IPS-15b (cell line): ENCODE measurements at regions not wholly inside any gene's neighbourhood (a gene's known extent, or its start where the extent isn't known, plus 50 kb on each side); places are given as distances from the start of the nearest gene placed in this dataset.

Source experiments
- H3K27me3 ChIP-seq: one replicate; pipeline ENCODE4 v1.6.1; 2013; ENCODE audit warnings: low read length; ENCODE audit not compliant: control insufficient read depth, insufficient read depth
- H3K36me3 ChIP-seq: one replicate; pipeline ENCODE4 v1.6.1; 2013; ENCODE audit warnings: low read length; ENCODE audit not compliant: control insufficient read depth, insufficient read depth
- H3K4me1 ChIP-seq: one replicate; pipeline ENCODE4 v1.6.1; 2013; ENCODE audit warnings: mild to moderate bottlenecking, low read length; ENCODE audit not compliant: control insufficient read depth, insufficient read depth
- H3K4me3 ChIP-seq: one replicate; pipeline ENCODE4 v1.5.1; 2013; ENCODE audit warnings: low read depth, low read length
- H3K9ac ChIP-seq: one replicate; pipeline ENCODE4 v1.6.1; 2013; ENCODE audit warnings: low read depth, mild to moderate bottlenecking, low read length
- H3K9me3 ChIP-seq: one replicate; pipeline ENCODE4 v1.6.1; 2013; ENCODE audit warnings: mild to moderate bottlenecking, low read length; ENCODE audit not compliant: control insufficient read depth, insufficient read depth

DNA sequence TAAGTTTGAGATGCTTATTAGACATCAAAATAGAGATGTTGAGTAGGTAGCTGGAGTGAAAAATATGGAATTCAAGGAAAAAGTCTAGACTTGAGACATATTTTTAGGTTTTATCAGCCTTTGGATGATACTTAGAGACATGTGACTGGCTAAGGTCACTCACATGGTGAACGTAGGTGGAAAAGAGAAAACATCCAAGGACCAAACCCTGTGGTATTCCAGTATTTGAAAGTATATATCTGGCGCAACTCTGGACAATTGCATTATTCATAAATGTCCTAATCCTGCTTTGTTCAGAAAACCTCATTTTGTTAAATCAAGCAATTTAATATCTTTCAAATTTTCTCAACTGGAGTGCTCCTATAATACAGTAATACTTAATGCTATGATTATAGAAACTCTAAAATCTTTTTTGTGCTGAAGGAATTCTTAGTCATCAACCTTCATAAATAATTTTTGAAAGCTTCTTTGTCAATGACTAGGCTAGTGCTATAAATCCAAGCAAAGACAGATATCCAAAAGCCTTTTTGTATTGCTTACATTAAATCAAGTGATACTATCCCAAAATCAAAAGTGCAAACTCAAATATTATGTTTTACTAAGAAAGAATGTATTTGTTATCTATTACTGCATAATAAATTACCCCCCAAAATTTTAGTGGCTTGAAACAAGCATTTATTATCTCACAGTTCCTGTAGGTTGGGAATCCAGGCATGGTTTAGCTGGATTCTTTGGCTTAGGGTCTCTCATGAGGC is 452.0 kb downstream of the ENC1 start:
- H3K4me3 ChIP-seq, result no peak overlapping the region
- H3K9ac ChIP-seq, result no peak overlapping the region
- H3K36me3 ChIP-seq, result no peaks in the 10 kb centered on the region
- no peaks in the 10 kb centered on the region for H3K9me3 ChIP-seq
- no peaks in the 10 kb centered on the region for H3K27me3 ChIP-seq
- H3K4me1 ChIP-seq, result peaks cover 3% of the 10 kb centered on the region

DNA sequence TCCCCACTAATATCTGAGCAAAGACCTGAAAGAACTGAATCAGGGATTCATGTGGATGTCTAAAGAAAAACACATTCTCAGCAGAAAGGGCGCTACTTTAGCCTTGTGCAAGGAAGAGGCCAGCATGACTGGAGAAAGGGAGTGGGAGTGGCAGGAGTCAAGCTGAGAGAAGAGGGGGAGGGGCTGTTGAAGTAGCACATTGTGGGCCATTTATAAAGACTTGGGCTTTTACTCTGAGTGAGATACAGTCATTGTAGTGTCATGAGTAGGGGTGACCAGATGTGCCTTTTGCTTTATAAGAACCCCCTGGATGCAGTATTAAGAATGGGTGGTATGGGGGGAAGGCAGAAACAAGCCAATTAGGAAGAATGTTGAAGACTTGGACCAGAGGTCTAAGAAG is 452.8 kb downstream of the ENC1 start:
- no peak overlapping the region for H3K4me3 ChIP-seq
- H3K36me3 ChIP-seq, result no peaks in the 10 kb centered on the region
- peaks cover 3% of the 10 kb centered on the region for H3K4me1 ChIP-seq
- no peak overlapping the region for H3K9ac ChIP-seq
- H3K27me3 ChIP-seq, result no peaks in the 10 kb centered on the region
- no peaks in the 10 kb centered on the region for H3K9me3 ChIP-seq

DNA sequence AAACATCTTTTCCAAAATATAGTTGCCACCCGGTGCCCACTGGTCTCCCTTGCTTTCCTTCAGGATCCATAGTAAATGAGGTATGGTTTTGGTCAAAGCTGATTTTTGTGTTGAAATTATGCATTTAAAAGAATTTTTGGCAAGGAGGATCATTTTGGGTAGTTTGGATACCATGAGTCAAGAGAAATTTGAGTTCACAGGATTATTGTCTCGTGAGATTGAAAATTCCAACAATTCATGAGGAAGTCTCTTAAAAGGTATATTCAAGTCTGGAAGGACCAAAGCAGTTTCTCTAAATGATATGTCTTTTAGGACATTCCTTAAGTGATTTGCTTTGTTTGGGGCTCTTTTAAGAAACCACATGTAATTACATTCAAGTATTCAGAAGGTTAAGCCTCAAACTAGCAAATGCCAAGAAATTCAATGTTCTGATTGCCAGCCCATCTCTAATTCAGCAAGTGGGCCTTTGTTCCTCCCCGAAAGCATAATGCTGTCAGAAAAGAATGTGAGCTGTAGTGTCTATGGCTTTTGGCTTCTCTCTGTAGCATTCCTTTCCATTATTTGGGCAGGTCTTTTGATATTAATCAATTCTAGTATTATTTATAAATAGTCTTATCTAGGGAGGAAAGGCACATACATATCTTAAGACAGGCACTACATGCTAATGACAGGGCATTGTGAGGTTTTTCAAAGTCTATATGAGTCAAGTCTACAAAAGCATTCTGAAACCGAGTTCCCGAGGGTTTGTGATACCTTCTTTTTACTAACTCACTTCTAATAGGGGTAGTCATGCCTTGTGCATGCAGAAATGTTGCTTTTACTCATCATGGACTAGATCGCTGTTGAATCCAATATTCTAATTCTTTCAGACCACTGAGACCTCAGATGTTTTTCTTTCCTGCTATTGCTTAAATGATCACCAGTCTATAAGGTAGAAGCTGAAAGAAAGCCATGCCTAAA is 453.9 kb downstream of the ENC1 start:
- no peaks in the 10 kb centered on the region for H3K36me3 ChIP-seq
- no peak overlapping the region for H3K9ac ChIP-seq
- no peaks in the 10 kb centered on the region for H3K27me3 ChIP-seq
- no peaks in the 10 kb centered on the region for H3K9me3 ChIP-seq
- H3K4me1 ChIP-seq, result peaks cover 3% of the 10 kb centered on the region
- no peak overlapping the region for H3K4me3 ChIP-seq

DNA sequence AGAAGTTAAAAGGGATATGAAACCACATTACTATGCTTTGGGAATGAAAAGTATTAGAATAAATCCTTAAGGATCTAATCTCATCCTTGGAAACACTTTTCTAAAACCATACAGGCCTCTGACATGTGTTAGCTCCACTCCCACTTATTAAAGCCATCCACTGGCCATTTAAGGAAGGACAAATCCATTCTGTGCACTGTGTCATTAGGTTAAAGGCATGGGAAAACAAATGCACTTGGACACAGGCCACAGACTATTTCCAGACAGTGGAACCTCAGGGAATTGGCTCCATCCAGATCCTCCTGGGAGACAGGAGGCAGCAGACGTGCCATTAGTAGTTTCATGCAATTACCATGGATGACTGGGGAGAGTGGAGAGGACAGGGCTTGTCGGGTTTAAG is 454.9 kb downstream of the ENC1 start:
- peaks cover 3% of the 10 kb centered on the region for H3K4me1 ChIP-seq
- H3K36me3 ChIP-seq, result no peaks in the 10 kb centered on the region
- no peaks in the 10 kb centered on the region for H3K27me3 ChIP-seq
- no peaks in the 10 kb centered on the region for H3K9me3 ChIP-seq
- H3K4me3 ChIP-seq, result no peak overlapping the region
- H3K9ac ChIP-seq, result no peak overlapping the region

DNA sequence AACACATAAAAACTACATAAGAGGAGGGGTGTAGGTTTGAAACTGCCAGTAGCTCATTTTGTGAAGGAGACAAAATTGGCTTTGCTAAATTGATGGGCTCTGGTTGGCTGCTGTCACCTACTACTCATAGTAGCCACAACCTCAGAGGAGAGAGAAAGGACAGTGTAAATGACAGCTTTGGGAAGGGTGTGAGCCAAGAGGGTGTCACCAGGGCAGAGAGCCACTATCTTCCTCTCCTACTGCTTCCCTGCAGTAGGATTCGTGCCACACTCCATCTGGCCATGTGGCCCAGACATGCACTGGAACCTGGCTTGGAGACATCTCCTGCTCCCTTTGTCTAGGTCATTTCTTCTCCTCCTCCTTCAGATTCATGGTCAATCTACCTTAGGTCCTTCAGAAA is 455.9 kb downstream of the ENC1 start:
- peaks cover 3% of the 10 kb centered on the region for H3K4me1 ChIP-seq
- H3K4me3 ChIP-seq, result no peak overlapping the region
- no peaks in the 10 kb centered on the region for H3K9me3 ChIP-seq
- H3K9ac ChIP-seq, result no peak overlapping the region
- no peaks in the 10 kb centered on the region for H3K36me3 ChIP-seq
- H3K27me3 ChIP-seq, result no peaks in the 10 kb centered on the region

DNA sequence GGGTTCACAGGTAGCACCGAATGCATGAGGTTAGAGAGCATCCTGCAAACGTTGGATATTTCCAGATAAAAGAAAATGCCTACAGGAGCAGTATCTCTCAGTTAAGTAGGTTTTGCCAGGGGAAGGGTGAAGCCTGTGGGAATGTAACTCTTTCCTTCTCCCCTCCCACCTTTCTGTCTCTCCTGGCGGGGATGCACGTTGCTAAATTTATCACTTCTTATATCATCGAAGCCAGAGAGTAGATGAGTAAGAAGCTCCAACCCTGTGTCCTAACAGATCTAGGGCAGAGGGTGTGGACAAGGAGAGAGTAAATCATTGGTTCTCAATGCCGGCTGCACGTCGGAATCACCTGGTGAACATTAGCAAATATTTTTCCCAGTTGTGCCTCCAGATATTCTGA is 457.5 kb downstream of the ENC1 start:
- Histone ChIP-seq H3K4me1 (peaks cover 3% of the 10 kb centered on the region), H3K9me3 (no peaks in the 10 kb centered on the region), H3K9ac (no peak overlapping the region), H3K27me3 (no peaks in the 10 kb centered on the region), H3K4me3 (no peak overlapping the region), H3K36me3 (no peaks in the 10 kb centered on the region)

GRCh38 chr5:74182603-74183002 is 457.9 kb downstream of the ENC1 start:
- no peaks in the 10 kb centered on the region for H3K36me3 ChIP-seq
- peaks cover 3% of the 10 kb centered on the region for H3K4me1 ChIP-seq
- no peaks in the 10 kb centered on the region for H3K27me3 ChIP-seq
- no peak overlapping the region for H3K4me3 ChIP-seq
- no peak overlapping the region for H3K9ac ChIP-seq
- H3K9me3 ChIP-seq, result no peaks in the 10 kb centered on the region

DNA sequence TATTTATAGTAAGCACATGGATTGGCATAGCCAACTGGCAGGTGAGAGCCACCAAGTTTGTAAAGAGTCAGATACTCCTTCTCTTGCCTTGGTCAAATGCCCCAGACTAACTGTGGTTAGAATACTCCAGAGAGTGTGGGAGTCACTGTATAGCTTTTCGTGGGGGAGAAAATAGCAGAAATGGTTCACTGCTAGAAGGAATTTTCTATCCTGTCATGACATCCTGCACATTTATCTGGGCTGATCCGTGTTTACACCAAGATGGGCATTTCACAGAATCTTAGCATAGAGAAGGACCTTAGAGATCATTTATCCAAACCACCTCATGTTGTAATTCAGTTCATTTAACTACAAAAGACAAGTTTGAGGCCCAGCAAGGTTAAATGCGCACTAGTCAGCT is 460.8 kb downstream of the ENC1 start:
- H3K27me3 ChIP-seq, result no peaks in the 10 kb centered on the region
- no peaks in the 10 kb centered on the region for H3K9me3 ChIP-seq
- no peak overlapping the region for H3K4me3 ChIP-seq
- no peak overlapping the region for H3K9ac ChIP-seq
- H3K36me3 ChIP-seq, result peaks cover 3% of the 10 kb centered on the region
- no peaks in the 10 kb centered on the region for H3K4me1 ChIP-seq

GRCh38 chr5:74179179-74179578 is 461.3 kb downstream of the ENC1 start:
- Histone ChIP-seq H3K4me3 (no peak overlapping the region), H3K27me3 (no peaks in the 10 kb centered on the region), H3K9me3 (no peaks in the 10 kb centered on the region), H3K36me3 (peaks cover 3% of the 10 kb centered on the region), H3K4me1 (no peaks in the 10 kb centered on the region), H3K9ac (no peak overlapping the region)

GRCh38 chr5:74177961-74178360 is 462.6 kb downstream of the ENC1 start:
- no peak overlapping the region for H3K9ac ChIP-seq
- peaks cover 5% of the 10 kb centered on the region for H3K4me1 ChIP-seq

GRCh38 chr5:74174366-74174765 is 466.2 kb downstream of the ENC1 start:
- peaks cover 3% of the 10 kb centered on the region for H3K36me3 ChIP-seq
- H3K9ac ChIP-seq, result no peak overlapping the region
- H3K4me3 ChIP-seq, result no peak overlapping the region
- H3K27me3 ChIP-seq, result no peaks in the 10 kb centered on the region
- H3K9me3 ChIP-seq, result no peaks in the 10 kb centered on the region
- H3K4me1 ChIP-seq, result peaks cover 5% of the 10 kb centered on the region

More at GRCh38 chr5:74177961-74178360, 462.6 kb downstream of the ENC1 start:
- no peak overlapping the region for H3K4me3 ChIP-seq
- H3K36me3 ChIP-seq, result peaks cover 3% of the 10 kb centered on the region
- H3K9me3 ChIP-seq, result no peaks in the 10 kb centered on the region
- H3K27me3 ChIP-seq, result no peaks in the 10 kb centered on the region

DNA sequence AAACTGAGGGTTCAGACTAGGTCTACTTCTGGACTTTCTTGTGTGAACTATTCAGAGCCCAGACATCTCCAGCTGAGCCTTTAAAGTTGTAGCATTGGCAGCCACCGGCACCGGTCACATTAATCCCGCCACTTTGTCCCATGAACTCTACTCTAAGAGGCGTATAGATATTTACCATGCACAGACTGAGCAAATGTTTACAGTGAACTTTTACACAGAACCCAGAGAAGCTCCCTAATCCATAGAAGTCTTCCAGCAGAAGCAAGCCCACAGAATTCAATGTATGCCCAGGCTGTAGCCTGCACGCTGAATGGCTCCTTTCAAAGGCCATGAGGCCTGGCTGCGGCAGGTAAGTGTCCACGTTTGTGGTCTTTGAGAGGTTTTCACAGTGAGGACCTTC is 466.9 kb downstream of the ENC1 start:
- no peaks in the 10 kb centered on the region for H3K9me3 ChIP-seq
- peaks cover 3% of the 10 kb centered on the region for H3K36me3 ChIP-seq
- no peak overlapping the region for H3K9ac ChIP-seq
- H3K4me1 ChIP-seq, result peaks cover 5% of the 10 kb centered on the region
- H3K4me3 ChIP-seq, result no peak overlapping the region
- no peaks in the 10 kb centered on the region for H3K27me3 ChIP-seq
